ENCODE measurements at regions not wholly inside any gene's neighbourhood (a gene's known extent, or its start where the extent isn't known, plus 50 kb on each side); places are given as distances from the start of the nearest gene placed in this dataset.
"Not testable (repeated sequence)": the region's sequence is repeated elsewhere in the genome, so short reads cannot be mapped to it uniquely, and the experiment has no call there.

DNA sequence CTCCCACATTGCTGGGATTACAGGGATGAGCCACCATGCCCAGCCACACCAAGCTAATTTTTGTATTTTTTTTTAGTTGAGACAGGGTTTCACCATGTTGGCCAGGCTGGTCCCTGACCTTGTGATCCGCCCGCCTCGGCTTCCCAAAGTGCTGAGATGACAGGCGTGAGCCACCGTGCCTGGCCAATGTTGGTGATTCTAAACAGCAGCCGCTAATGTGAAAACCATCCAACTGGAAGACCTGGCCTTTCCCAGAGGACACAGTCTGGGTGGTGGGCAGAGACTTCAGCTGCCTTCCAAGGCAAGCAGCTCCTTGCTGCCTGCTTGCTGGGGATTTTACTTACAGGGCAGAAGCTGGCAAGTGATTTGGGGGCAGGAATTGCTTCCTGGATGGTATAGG lies 207.1 kb downstream of the GOLGA6L6 start:
- TF ChIP-seq, protein P1, sequence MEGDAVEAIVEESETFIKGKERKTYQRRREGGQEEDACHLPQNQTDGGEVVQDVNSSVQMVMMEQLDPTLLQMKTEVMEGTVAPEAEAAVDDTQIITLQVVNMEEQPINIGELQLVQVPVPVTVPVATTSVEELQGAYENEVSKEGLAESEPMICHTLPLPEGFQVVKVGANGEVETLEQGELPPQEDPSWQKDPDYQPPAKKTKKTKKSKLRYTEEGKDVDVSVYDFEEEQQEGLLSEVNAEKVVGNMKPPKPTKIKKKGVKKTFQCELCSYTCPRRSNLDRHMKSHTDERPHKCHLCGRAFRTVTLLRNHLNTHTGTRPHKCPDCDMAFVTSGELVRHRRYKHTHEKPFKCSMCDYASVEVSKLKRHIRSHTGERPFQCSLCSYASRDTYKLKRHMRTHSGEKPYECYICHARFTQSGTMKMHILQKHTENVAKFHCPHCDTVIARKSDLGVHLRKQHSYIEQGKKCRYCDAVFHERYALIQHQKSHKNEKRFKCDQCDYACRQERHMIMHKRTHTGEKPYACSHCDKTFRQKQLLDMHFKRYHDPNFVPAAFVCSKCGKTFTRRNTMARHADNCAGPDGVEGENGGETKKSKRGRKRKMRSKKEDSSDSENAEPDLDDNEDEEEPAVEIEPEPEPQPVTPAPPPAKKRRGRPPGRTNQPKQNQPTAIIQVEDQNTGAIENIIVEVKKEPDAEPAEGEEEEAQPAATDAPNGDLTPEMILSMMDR (IDR thresholded peaks at IDR 0.05), result not testable (repeated sequence)
- TF ChIP-seq POLR2A (IDR thresholded peaks at IDR 0.05; ENCODE audit: low read depth), result not testable (repeated sequence)
